GM12878 (cell line): ENCODE measurements at regions not wholly inside any gene's neighbourhood (a gene's known extent, or its start where the extent isn't known, plus 50 kb on each side); places are given as distances from the start of the nearest gene placed in this dataset.

Source experiments
- ATAC-seq: fragments of 200-7000 bp; cut with Tn5 transposase; 3 replicates; pipeline ENCODE4 v1.9.1; 2020; ENCODE audit warnings: mild to moderate bottlenecking, moderate library complexity
- BruUV-seq: library from RNA; stranded (reverse); fragments of 400-500 nt; replicated peaks from 2 replicates; lab custom pipeline; 2021; lab: Mats Ljungman, UMichigan
- CTCF ChIA-PET: fragments of 300-600 bp; sonication (Branson Sonifier 250); formaldehyde crosslinking; extraction: SDS; loops from one replicate; lab custom pipeline; 2021; ENCODE audit warnings: inconsistent platforms; lab: Yijun Ruan, JAX
- POLR2A ChIA-PET: fragments of 350-600 bp; formaldehyde crosslinking; extraction: SDS; loops from one replicate; lab custom pipeline; 2021; ENCODE audit warnings: inconsistent platforms; lab: Charles Lee
- RAD21 ChIA-PET: fragments of 300-600 bp; sonication (Branson Sonifier 250); formaldehyde crosslinking; loops from one replicate; lab custom pipeline; 2023; ENCODE audit warnings: antibody characterized with exemption; ENCODE audit not compliant: unreplicated experiment; lab: Charles Lee
- SMC1A ChIA-PET: fragments of 300-600 bp; sonication (Branson Sonifier 250); formaldehyde crosslinking; loops from one replicate; lab custom pipeline; 2023; ENCODE audit not compliant: unreplicated experiment, uncharacterized antibody; lab: Charles Lee
- DNase-seq: peaks from one replicate; pipeline ENCODE4 v3.0.0-alpha.2; 2011; ENCODE audit warnings: low read depth, low spot score
- FAIRE-seq: peaks from 3 replicates; lab custom pipeline; 2011; peaks lifted over from hg19 to GRCh38; lab: Jason Lieb, UNC
- H2AFZ ChIP-seq: 2 replicates; pipeline ENCODE4 v1.6.0; 2011; ENCODE audit warnings: low read depth, low read length, control low read depth; ENCODE audit not compliant: control insufficient read depth
- H3K27ac ChIP-seq: 2 replicates; pipeline ENCODE4 v1.5.1; 2011; ENCODE audit warnings: control low read depth; ENCODE audit not compliant: control insufficient read depth, insufficient read depth
- H3K27me3 ChIP-seq, 2 experiments: replicated peaks in 1 of 2; 2 replicates each; pipeline versions ENCODE4 v1.6.0 to v1.6.1; 2011; ENCODE audit warnings: low read length in 1 of 2; ENCODE audit not compliant: control insufficient read depth in 2 of 2, insufficient read depth in 2 of 2
- H3K36me3 ChIP-seq, 2 experiments: 2 replicates each; pipeline ENCODE4 v1.5.1; 2011; ENCODE audit warnings: low read length in 1 of 2; ENCODE audit not compliant: control insufficient read depth in 2 of 2, insufficient read depth in 2 of 2
- H3K4me1 ChIP-seq: 2 replicates; pipeline ENCODE4 v1.6.1; 2011; ENCODE audit warnings: mild to moderate bottlenecking, low read length, moderate library complexity, mixed read lengths; ENCODE audit not compliant: control insufficient read depth, insufficient read depth
- H3K4me2 ChIP-seq: 2 replicates; pipeline ENCODE4 v1.6.0; 2011; ENCODE audit warnings: control low read depth; ENCODE audit not compliant: control insufficient read depth, insufficient read depth
- H3K4me3 ChIP-seq: fragments of 200-600 bp; sonication (generic); 2 replicates; pipeline ENCODE4 v1.5.1; 2016
- H3K79me2 ChIP-seq: 2 replicates; pipeline ENCODE4 v1.6.0; 2011; ENCODE audit warnings: low read length; ENCODE audit not compliant: control insufficient read depth, insufficient read depth
- H3K9ac ChIP-seq: 2 replicates; pipeline ENCODE4 v1.8.0; 2011; ENCODE audit warnings: low read length, control low read depth, mixed read lengths; ENCODE audit not compliant: control insufficient read depth, insufficient read depth
- H3K9me3 ChIP-seq: replicated peaks from 3 replicates; pipeline ENCODE4 v1.5.1; 2011; ENCODE audit warnings: mild to moderate bottlenecking, low read length; ENCODE audit not compliant: control insufficient read depth, insufficient read depth
- H4K20me1 ChIP-seq: 2 replicates; pipeline ENCODE4 v1.6.0; 2011; ENCODE audit not compliant: control insufficient read depth, insufficient read depth
- CHD2 ChIP-seq: IDR thresholded peaks from 2 replicates; pipeline ENCODE4 v1.6.1; 2011; ENCODE audit warnings: low read depth, low read length, improper control_type of control experiment, borderline replicate concordance
- E2F4 ChIP-seq: IDR thresholded peaks from 2 replicates; pipeline ENCODE4 v1.6.1; 2012; ENCODE audit warnings: low read depth, low read length, improper control_type of control experiment
- GABPA ChIP-seq: IDR thresholded peaks from 2 replicates; pipeline ENCODE4 v1.6.1; 2014; ENCODE audit warnings: antibody characterized with exemption, low read depth, mild to moderate bottlenecking, inconsistent platforms
- HSF1 ChIP-seq: fragments of 150-350 bp; IDR thresholded peaks from 2 replicates; pipeline ENCODE4 v1.6.1; 2014; ENCODE audit warnings: mild to moderate bottlenecking, low read depth, low read length
- IKZF2 ChIP-seq, 2 experiments: fragments of 450-650 bp; IDR thresholded peaks; 2 replicates each; pipeline ENCODE4 v1.6.1; 2017; ENCODE audit warnings: mild to moderate bottlenecking in 2 of 2, moderate library complexity in 2 of 2
- IRF4 ChIP-seq: IDR thresholded peaks from 2 replicates; pipeline ENCODE4 v1.6.1; 2011; ENCODE audit warnings: low read depth, low read length
- MTA3 ChIP-seq: IDR thresholded peaks from 2 replicates; pipeline ENCODE4 v1.6.1; 2012; ENCODE audit warnings: low read length, inconsistent platforms, borderline replicate concordance
- NR2F1 ChIP-seq: fragments of 450-650 bp; conservative IDR thresholded peaks from 2 replicates; pipeline ENCODE4 v1.6.1; 2017; ENCODE audit warnings: mild to moderate bottlenecking
- RELB ChIP-seq: fragments of 450-650 bp; IDR thresholded peaks from 2 replicates; pipeline ENCODE4 v1.6.1; 2017; ENCODE audit warnings: low read depth, mild to moderate bottlenecking, moderate library complexity
- SMAD5 ChIP-seq: IDR thresholded peaks from 2 replicates; pipeline ENCODE4 v1.6.1; 2016; ENCODE audit warnings: antibody characterized with exemption, low read depth
- ZNF622 ChIP-seq: fragments of 450-650 bp; IDR thresholded peaks from 2 replicates; pipeline ENCODE4 v1.6.1; 2017; ENCODE audit warnings: mild to moderate bottlenecking, inconsistent platforms
- ZNF687 ChIP-seq: fragments of 450-650 bp; IDR thresholded peaks from 2 replicates; pipeline ENCODE4 v1.6.1; 2017; ENCODE audit warnings: mild to moderate bottlenecking, moderate library complexity
- WGBS: methylation state at CpG from one replicate; pipeline ENCODE4 v1.1.6; 2016; ENCODE audit warnings: low lambda C conversion rate; ENCODE audit not compliant: insufficient replicate concordance, insufficient coverage; ENCODE audit errors: missing lambda C conversion rate; 5-methylcytosine and 5-hydroxymethylcytosine counted together
- in situ Hi-C: fragments of 300-500 bp; cut with MboI; formaldehyde crosslinking; loops from 9 replicates; pipeline ENCODE4 v1.14.3; 2018; ENCODE audit warnings: mixed read lengths
- intact Hi-C: fragments of 100-400 bp; cut with micrococcal nuclease; formaldehyde crosslinking; loops from one replicate; pipeline ENCODE4 v1.14.2; 2022; ENCODE audit not compliant: unreplicated experiment

GRCh38 chr2:146817613-146818012 is 1027.2 kb upstream of the ACVR2A start:
- H3K4me3 ChIP-seq: no peak overlapping the region
- H3K9ac ChIP-seq: no peak overlapping the region
- ATAC-seq: peak; percentile 43
- BruUV-seq: no TSS peak
- H3K9me3 ChIP-seq: no peaks in the 10 kb centered on the region
- H3K79me2 ChIP-seq: no peaks in the 10 kb centered on the region
- H3K27me3 ChIP-seq: no peaks in the 10 kb centered on the region
- H3K4me2 ChIP-seq: no peak overlapping the region
- 29% methylated on average over 1 of the region's 1 CpG for WGBS
- CTCF ChIA-PET: interaction anchor here (0.7 to 1.0 kb wide), 3 partner anchors 16 to 56 kb away, joined by 3 to 4 read pairs (median 3); no protein-coding TSS in a partner anchor
- FAIRE-seq: no peak
- TF ChIP-seq MTA3 (no peak), CHD2 (no peak), HSF1 (no peak), ZNF622 (no peak), ZNF687 (no peak), RELB (no peak), E2F4 (no peak), GABPA (no peak), NR2F1 (no peak), SMAD5 (no peak), IRF4 (no peak), IKZF2 (IDR thresholded peaks at IDR 0.05) (no peak)
- POLR2A ChIA-PET: interaction anchor here (0.6 to 1.6 kb wide), 3 partner anchors 11 to 1157 kb away, joined by 3 to 8 read pairs (median 6); no protein-coding TSS in a partner anchor
- intact Hi-C loops (no loop called here), in situ Hi-C loops (no loop called here)
- no peaks in the 10 kb centered on the region for H4K20me1 ChIP-seq
- no peaks in the 10 kb centered on the region for H3K4me1 ChIP-seq
- no peak for DNase-seq
- RAD21 ChIA-PET: interaction anchor here (1.1 to 1.7 kb wide), 7 partner anchors 9 to 1093 kb away, joined by 3 to 4 read pairs (median 4); no protein-coding TSS in a partner anchor
- no peak overlapping the region for H3K27ac ChIP-seq
- SMC1A ChIA-PET: interaction anchor here (0.5 to 1.4 kb wide), 9 partner anchors 8 to 1196 kb away, joined by 3 to 5 read pairs (median 3); no protein-coding TSS in a partner anchor
- H2AFZ ChIP-seq: no peak overlapping the region
- H3K36me3 ChIP-seq: no peaks in the 10 kb centered on the region
